ENCODE measurements at regions not wholly inside any gene's neighbourhood (a gene's known extent, or its start where the extent isn't known, plus 50 kb on each side); places are given as distances from the start of the nearest gene placed in this dataset.

DNA sequence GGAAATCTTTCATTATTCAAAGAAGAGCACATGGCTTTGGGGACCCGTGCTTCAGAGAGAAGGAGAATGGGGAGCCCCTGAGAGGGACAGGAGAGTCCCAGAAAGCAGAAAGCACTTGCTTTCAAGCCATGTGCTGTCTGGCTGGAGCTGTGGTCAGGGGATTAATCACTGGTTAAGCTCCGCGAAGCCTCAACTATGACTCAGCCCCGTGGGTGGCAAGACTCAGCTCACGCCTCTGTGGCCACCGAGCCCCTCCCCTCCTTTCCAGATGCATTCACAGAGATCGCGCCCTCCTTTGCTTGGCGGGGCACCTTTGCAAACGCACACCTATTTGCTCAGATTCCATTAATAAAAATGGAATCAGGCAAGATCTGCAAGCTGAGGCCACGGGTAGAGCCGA, 202.9 kb upstream of the TCERG1L start:
- intact Hi-C loops (cut with micrococcal nuclease) (no loop called here), dilution Hi-C loops (cut with MboI; ENCODE audit: extremely low pct_ligation_motif_present, low sequenced_read_pairs) (no loop called here)
- H3K27me3 ChIP-seq (ENCODE audit: control insufficient read depth in 2 of 2, insufficient read depth in 2 of 2, low read length in 2 of 2) = no peaks in the 10 kb centered on the region
- FAIRE-seq (no peak), DNase-seq (ENCODE audit: low read depth, low spot score) (no peak)
- CTCF ChIA-PET = no interaction called here
- TF ChIP-seq POLR2A (IDR thresholded peaks at IDR 0.05; ENCODE audit: low read depth, low read length) = no peak
- no peak for TF ChIP-seq EZH2 (IDR thresholded peaks at IDR 0.05; ENCODE audit: borderline replicate concordance, low read depth, low read length, severe bottlenecking)
- TF ChIP-seq JUN (IDR thresholded peaks at IDR 0.05; ENCODE audit: borderline replicate concordance, insufficient read depth, insufficient read length, low read depth) = no peak
- TF ChIP-seq MAX (IDR thresholded peaks at IDR 0.05; ENCODE audit: insufficient read depth, insufficient read length) = no peak
- no peak for TF ChIP-seq POLR2AphosphoS5 (IDR thresholded peaks at IDR 0.05; ENCODE audit: insufficient read depth, low read depth, low read length)
- TF ChIP-seq, protein P1, sequence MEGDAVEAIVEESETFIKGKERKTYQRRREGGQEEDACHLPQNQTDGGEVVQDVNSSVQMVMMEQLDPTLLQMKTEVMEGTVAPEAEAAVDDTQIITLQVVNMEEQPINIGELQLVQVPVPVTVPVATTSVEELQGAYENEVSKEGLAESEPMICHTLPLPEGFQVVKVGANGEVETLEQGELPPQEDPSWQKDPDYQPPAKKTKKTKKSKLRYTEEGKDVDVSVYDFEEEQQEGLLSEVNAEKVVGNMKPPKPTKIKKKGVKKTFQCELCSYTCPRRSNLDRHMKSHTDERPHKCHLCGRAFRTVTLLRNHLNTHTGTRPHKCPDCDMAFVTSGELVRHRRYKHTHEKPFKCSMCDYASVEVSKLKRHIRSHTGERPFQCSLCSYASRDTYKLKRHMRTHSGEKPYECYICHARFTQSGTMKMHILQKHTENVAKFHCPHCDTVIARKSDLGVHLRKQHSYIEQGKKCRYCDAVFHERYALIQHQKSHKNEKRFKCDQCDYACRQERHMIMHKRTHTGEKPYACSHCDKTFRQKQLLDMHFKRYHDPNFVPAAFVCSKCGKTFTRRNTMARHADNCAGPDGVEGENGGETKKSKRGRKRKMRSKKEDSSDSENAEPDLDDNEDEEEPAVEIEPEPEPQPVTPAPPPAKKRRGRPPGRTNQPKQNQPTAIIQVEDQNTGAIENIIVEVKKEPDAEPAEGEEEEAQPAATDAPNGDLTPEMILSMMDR (IDR thresholded peaks at IDR 0.05; ENCODE audit: extremely low read depth in 1 of 2, insufficient read depth in 1 of 2, low read depth in 1 of 2, low read length in 2 of 2) = no peak
- no peak for TF ChIP-seq GATA2 (IDR thresholded peaks at IDR 0.05; ENCODE audit: insufficient read depth, insufficient read length, low read depth, low read length)
- no peak for TF ChIP-seq FOS (IDR thresholded peaks at IDR 0.05; ENCODE audit: borderline replicate concordance, insufficient read depth, low read length)
- TF ChIP-seq MYC (IDR thresholded peaks at IDR 0.05; ENCODE audit: low read depth, low read length) = no peak
- no peaks in the 10 kb centered on the region for H3K36me3 ChIP-seq (ENCODE audit: control insufficient read depth in 2 of 2, extremely low read depth in 1 of 2, insufficient read depth in 2 of 2, low read length in 2 of 2)
- H3K9me1 ChIP-seq (replicated peaks; ENCODE audit: control insufficient read depth, extremely low read depth, insufficient read depth, low read length) = no peaks in the 10 kb centered on the region
- no peaks in the 10 kb centered on the region for H3K4me1 ChIP-seq (ENCODE audit: control insufficient read depth, extremely low read depth, insufficient read depth, low read length)
- H3K9me3 ChIP-seq (replicated peaks; ENCODE audit: control insufficient read depth, insufficient read depth, low read length) = peaks cover 4% of the 10 kb centered on the region
- H3K27ac ChIP-seq (ENCODE audit: insufficient read depth, low read depth, low read length) = no peak overlapping the region
- H3K79me2 ChIP-seq (ENCODE audit: control insufficient read depth, insufficient read depth, low read length) = no peaks in the 10 kb centered on the region
- no peak overlapping the region for H3K4me2 ChIP-seq (ENCODE audit: insufficient read depth, low read length)
- POLR2A ChIA-PET = no interaction called here
- H3K9ac ChIP-seq (replicated peaks; ENCODE audit: extremely low read depth, insufficient read depth, low read length) = no peak overlapping the region
- BruUV-seq (replicated peaks) = no TSS peak
- H3K4me3 ChIP-seq (replicated peaks in 1 of 3; ENCODE audit: insufficient read depth in 1 of 3, low read depth in 1 of 3, low read length in 3 of 3) = no peak overlapping the region
- H2AFZ ChIP-seq (ENCODE audit: low read depth, low read length) = no peak overlapping the region
- no peaks in the 10 kb centered on the region for H4K20me1 ChIP-seq (replicated peaks; ENCODE audit: control insufficient read depth, extremely low read depth, insufficient read depth, low read length)
